22Rv1 (cell line): ENCODE measurements at regions not wholly inside any gene's neighbourhood (a gene's known extent, or its start where the extent isn't known, plus 50 kb on each side); places are given as distances from the start of the nearest gene placed in this dataset.

Experiments
- CTCF ChIP-seq: fragments of 450-650 bp; IDR thresholded peaks from 2 replicates; pipeline ENCODE4 v1.5.1; 2017; ENCODE audit warnings: mild to moderate bottlenecking
- ZFX ChIP-seq: fragments of 450-650 bp; IDR thresholded peaks from 2 replicates; pipeline ENCODE4 v1.6.1; 2017; ENCODE audit warnings: antibody characterized with exemption, borderline replicate concordance

DNA sequence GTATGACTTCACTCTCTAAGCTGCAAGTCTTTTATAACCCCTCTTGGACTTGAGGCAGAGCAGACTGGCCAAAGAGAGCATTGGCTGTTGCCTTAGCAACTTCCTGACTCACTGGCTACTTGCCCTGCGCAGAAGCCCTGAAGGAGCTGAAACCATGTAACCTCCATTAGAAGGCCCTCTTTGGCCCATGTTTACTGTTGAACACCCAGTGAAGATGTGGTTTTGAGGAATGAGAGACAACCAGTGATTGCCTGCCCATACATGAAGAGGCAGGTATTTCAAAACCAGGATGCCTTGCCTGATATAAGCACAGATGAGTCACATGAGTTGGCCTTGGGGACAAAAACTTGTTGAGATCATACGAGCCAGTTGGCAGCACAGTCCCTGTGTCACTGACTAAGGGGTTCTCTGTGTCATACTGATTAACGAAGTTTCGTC lies 182.5 kb downstream of the EDN1 start:
- TF ChIP-seq CTCF (no peak), ZFX (no peak)
